ENCODE measurements at regions not wholly inside any gene's neighbourhood (a gene's known extent, or its start where the extent isn't known, plus 50 kb on each side); places are given as distances from the start of the nearest gene placed in this dataset.
A peak's percentile ranks its signal among the peaks of the same experiment; 100 is the strongest.

GRCh38 chr22:42190274-42190673, 59.7 kb upstream of the CYP2D6 start:
- FAIRE-seq (no peak), DNase-seq (no peak), ATAC-seq (peak in 1 of 4 donors; percentile 24)
- Histone ChIP-seq H3K9me3 (no peaks in the 10 kb centered on the region), H3K4me1 (peaks cover 0 to 7% (median 0%) of the 10 kb centered on the region in 3 donors), H3K27me3 (no peaks in the 10 kb centered on the region), H3K36me3 (no peaks in the 10 kb centered on the region), H3K27ac (no peak overlapping the region), H3K4me3 (no peak overlapping the region)
- TF ChIP-seq, protein P1, sequence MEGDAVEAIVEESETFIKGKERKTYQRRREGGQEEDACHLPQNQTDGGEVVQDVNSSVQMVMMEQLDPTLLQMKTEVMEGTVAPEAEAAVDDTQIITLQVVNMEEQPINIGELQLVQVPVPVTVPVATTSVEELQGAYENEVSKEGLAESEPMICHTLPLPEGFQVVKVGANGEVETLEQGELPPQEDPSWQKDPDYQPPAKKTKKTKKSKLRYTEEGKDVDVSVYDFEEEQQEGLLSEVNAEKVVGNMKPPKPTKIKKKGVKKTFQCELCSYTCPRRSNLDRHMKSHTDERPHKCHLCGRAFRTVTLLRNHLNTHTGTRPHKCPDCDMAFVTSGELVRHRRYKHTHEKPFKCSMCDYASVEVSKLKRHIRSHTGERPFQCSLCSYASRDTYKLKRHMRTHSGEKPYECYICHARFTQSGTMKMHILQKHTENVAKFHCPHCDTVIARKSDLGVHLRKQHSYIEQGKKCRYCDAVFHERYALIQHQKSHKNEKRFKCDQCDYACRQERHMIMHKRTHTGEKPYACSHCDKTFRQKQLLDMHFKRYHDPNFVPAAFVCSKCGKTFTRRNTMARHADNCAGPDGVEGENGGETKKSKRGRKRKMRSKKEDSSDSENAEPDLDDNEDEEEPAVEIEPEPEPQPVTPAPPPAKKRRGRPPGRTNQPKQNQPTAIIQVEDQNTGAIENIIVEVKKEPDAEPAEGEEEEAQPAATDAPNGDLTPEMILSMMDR (IDR thresholded peaks at IDR 0.05): no peak
- intact Hi-C loops (cut with DNase I): no loop called here
- 89 to 100% methylated on average over 1 of the region's 1 CpG for WGBS, 2 donors

DNA sequence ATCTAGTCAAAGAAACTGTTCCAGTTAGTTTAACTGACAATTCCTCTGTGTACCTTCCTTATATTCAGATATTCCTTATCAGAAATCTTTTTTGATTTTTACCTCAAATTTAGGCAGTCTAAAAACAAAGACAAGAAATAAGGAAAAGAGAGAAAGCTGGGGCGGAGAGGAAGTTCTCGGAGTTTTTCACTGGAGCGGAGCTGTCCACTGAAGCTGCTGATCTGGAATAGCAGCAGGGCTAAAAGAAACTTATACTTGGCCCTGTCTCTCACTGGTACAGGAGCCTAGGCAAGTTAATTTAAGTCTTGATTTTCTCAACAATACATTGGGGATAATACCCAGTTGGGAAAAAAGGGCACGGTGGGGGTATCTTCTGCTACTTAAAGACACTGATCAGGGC, 59.2 kb upstream of the CYP2D6 start:
- no peak overlapping the region for H3K27ac ChIP-seq
- H3K4me1 ChIP-seq: peaks cover 0 to 8% (median 0%) of the 10 kb centered on the region in 3 donors
- no peak for FAIRE-seq
- ATAC-seq: no peak
- no peaks in the 10 kb centered on the region for H3K36me3 ChIP-seq
- intact Hi-C loops (cut with DNase I): no loop called here
- no peak for DNase-seq
- TF ChIP-seq, protein P1 (IDR thresholded peaks at IDR 0.05): no peak
- H3K4me3 ChIP-seq: no peak overlapping the region
- H3K27me3 ChIP-seq: no peaks in the 10 kb centered on the region
- 95 to 96% methylated on average over 4 of the region's 4 CpGs for WGBS, 2 donors
- H3K9me3 ChIP-seq: no peaks in the 10 kb centered on the region

DNA sequence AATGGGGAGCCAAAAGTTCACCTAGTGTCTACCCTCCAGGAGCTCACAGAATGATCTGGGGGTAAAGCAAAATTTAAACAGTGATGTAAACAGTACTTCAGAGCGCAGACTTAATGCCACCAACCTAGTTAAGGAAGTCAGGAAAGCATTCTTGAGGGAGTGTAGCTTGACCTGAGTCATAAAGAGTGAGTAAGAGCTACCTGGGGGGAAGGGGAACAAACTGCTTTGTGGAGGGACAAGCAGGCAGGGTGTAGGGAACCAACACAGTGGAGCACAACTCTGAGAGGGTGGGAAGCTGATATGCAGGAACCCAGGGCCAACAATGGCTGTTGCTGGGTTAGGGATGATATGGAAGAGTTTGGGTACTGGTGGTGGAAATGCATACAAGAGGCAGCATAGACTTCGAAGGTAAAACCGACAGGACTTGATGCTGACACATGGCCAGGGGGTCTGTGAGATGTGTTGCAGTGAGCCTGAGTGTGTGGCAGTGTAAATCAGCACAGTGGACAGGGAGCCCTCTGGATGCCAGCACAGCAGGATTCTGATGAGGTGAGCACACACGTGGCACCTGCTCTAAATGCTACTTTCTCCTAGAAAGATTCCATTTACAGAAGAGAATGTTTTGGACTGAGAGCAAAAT, 58.3 kb upstream of the CYP2D6 start:
- TF ChIP-seq, protein P1 (IDR thresholded peaks at IDR 0.05): no peak
- FAIRE-seq: no peak
- no peak overlapping the region for H3K27ac ChIP-seq

DNA sequence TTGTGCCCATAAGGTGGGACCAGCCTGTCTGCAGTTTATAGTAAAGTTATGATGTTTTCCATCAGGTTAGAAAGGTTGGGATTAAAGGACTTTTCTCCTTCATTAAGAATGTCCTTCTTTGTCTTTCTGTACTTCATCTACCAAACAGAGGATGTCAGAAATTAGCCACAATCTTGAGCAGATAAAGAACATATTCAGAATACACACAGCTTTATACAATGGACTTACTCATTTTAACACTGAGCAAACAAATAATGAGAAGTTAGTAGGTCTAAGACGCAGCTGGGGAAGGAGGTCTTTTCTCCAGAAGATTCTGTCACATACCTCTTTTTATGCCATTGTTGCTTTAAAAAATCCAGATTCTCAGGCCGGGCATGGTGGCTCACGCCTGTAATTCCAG, 57.0 kb upstream of the CYP2D6 start:
- H3K27me3 ChIP-seq: no peaks in the 10 kb centered on the region
- TF ChIP-seq, protein P1 (IDR thresholded peaks at IDR 0.05): no peak
- no peaks in the 10 kb centered on the region for H3K9me3 ChIP-seq
- DNase-seq: no peak
- peaks cover 10 to 29% (median 16%) of the 10 kb centered on the region in 3 donors for H3K4me1 ChIP-seq
- no peak for ATAC-seq
- no peak overlapping the region for H3K4me3 ChIP-seq
- H3K27ac ChIP-seq: no peak overlapping the region
- intact Hi-C loops (cut with DNase I): no loop called here
- H3K36me3 ChIP-seq: no peaks in the 10 kb centered on the region
- 96 to 97% methylated on average over 3 of the region's 3 CpGs for WGBS, 2 donors
- no peak for FAIRE-seq

More for the DNA sequence above, 58.3 kb upstream of the CYP2D6 start:
- Histone ChIP-seq H3K9me3 (no peaks in the 10 kb centered on the region), H3K4me1 (peaks cover 4 to 17% (median 7%) of the 10 kb centered on the region in 3 donors), H3K4me3 (no peak overlapping the region), H3K36me3 (no peaks in the 10 kb centered on the region), H3K27me3 (no peaks in the 10 kb centered on the region)
- intact Hi-C loops (cut with DNase I): no loop called here
- 78 to 81% methylated on average over 4 of the region's 4 CpGs for WGBS, 2 donors
- ATAC-seq (peak in 2 of 4 donors; percentile 17 to 31), DNase-seq (no peak)

DNA sequence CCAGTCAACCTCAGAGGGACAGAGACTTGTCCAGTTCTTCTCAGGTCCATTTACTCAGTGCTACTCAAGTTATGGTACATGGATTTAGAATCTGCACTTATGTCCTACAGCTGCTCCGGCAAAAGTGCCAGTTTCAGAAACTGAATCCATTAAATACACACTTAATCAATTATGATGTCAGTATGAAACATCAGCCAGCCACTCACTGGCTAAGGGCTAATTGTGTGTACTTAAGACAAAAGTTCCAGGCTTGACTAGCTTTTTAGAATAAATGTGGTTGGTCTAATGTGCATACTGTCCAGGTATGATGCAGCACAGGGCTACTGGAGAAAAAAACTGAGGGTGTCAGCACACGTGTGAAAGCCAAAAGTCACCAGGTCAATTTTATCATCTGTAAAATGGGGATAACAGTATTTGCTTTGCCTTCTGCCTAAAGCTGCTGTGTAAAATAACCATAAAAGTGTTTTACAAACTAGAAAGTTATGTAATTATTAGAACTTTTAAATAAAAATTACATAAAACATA, 55.4 kb upstream of the CYP2D6 start:
- Histone ChIP-seq H3K27ac (no peak overlapping the region), H3K9me3 (no peaks in the 10 kb centered on the region), H3K36me3 (no peaks in the 10 kb centered on the region), H3K4me1 (peaks cover 10 to 29% (median 16%) of the 10 kb centered on the region in 3 donors), H3K27me3 (no peaks in the 10 kb centered on the region), H3K4me3 (no peak overlapping the region)
- peak in 3 of 4 donors; percentile 13 to 78 (median 70) for ATAC-seq
- no peak for FAIRE-seq
- WGBS, 2 donors: 38 to 39% methylated on average over 2 of the region's 2 CpGs
- intact Hi-C loops (cut with DNase I): no loop called here
- DNase-seq: no peak
- TF ChIP-seq, protein P1 (IDR thresholded peaks at IDR 0.05): no peak

Measured in pancreas (tissue), 10 donors.